Psoas muscle (tissue), 7 donors: ENCODE measurements at regions not wholly inside any gene's neighbourhood (a gene's known extent, or its start where the extent isn't known, plus 50 kb on each side); places are given as distances from the start of the nearest gene placed in this dataset.
"Not testable (repeated sequence)": the region's sequence is repeated elsewhere in the genome, so short reads cannot be mapped to it uniquely, and the experiment has no call there.

ENCODE experiments used
- ATAC-seq, 4 donors: fragments of 200-7000 bp; cut with Tn5 transposase; one replicate each; pipeline ENCODE4 v1.9.1; 2020; ENCODE audit warnings: moderate library complexity in 3 of 4, mild to moderate bottlenecking in 2 of 4
- DNase-seq, 2 donors: peaks; one replicate each; pipeline ENCODE4 v3.0.0-alpha.2; 2020
- H3K27ac ChIP-seq: fragments of 200-600 bp; one replicate; pipeline ENCODE4 v1.8.0; 2022
- H3K27me3 ChIP-seq, 3 donors: fragments of 200-600 bp in 1 of 3; one replicate each; pipeline versions ENCODE4 v1.6.1 to v1.8.0; 2013 to 2022; ENCODE audit warnings: low read length in 2 of 3, mild to moderate bottlenecking in 2 of 3, moderate library complexity in 1 of 3; ENCODE audit not compliant: insufficient read depth in 3 of 3
- H3K36me3 ChIP-seq, 2 donors: fragments of 200-600 bp in 1 of 2; one replicate each; pipeline versions ENCODE4 v1.6.1 to v1.8.0; 2013 to 2022; ENCODE audit warnings: low read depth in 1 of 2, mild to moderate bottlenecking in 1 of 2, moderate library complexity in 1 of 2; ENCODE audit not compliant: insufficient read depth in 1 of 2
- H3K4me1 ChIP-seq: fragments of 200-600 bp; one replicate; pipeline ENCODE4 v1.8.0; 2022
- H3K4me3 ChIP-seq: fragments of 200-600 bp; one replicate; pipeline ENCODE4 v1.8.0; 2022; ENCODE audit warnings: mild to moderate bottlenecking
- H3K9me3 ChIP-seq: fragments of 200-600 bp; one replicate; pipeline ENCODE4 v1.8.0; 2022
- CTCF ChIP-seq: fragments of 200-600 bp; IDR thresholded peaks from one replicate; pipeline ENCODE4 v1.8.0; 2022; ENCODE audit warnings: antibody characterized with exemption
- WGBS, 3 donors: extraction: QIAGEN DNeasy Blood & Tissue Kit; methylation state at CpG; one replicate each; pipeline versions ENCODE4 v1.1.6 to v1.1.7; 2013; 5-methylcytosine and 5-hydroxymethylcytosine counted together
- intact Hi-C, 2 donors: fragments of 100-400 bp; cut with DNase I; formaldehyde crosslinking; loops; one replicate each; pipeline versions ENCODE4 v1.11.0 to v1.14.2; 2022
- donor health status: healthy with polysubstance abuse.
- donor health status: DM: no; HTN: no; CAD: no; lungs with moderate emphysema.
- donor health status: Bipolar disorder and iron deficiency.
- donor health status: healthy.
- donor health status: DM: yes; HTN: yes; CAD: no.
- donor health status: DM: no; HTN: no; CAD: no.
- donor health status: DM: yes; HTN: yes; CAD: no.

GRCh38 chr10:65788271-65788670, 1137.6 kb upstream of the LRRTM3 start:
- Histone ChIP-seq H3K27me3 (no peaks in the 10 kb centered on the region), H3K4me3 (no peak overlapping the region), H3K4me1 (no peaks in the 10 kb centered on the region), H3K27ac (no peak overlapping the region), H3K36me3 (no peaks in the 10 kb centered on the region), H3K9me3 (no peaks in the 10 kb centered on the region)
- intact Hi-C loops = no loop called here
- no peak for TF ChIP-seq CTCF
- ATAC-seq = no peak
- no peak for DNase-seq

- no peaks in the 10 kb centered on the region for H3K27me3 ChIP-seq
- no peak overlapping the region for H3K27ac ChIP-seq
- WGBS, 3 donors = 87 to 88% (median 88%) methylated on average over 1 of the region's 1 CpG
- TF ChIP-seq CTCF = no peak
- intact Hi-C loops = no loop called here
- H3K4me1 ChIP-seq = no peaks in the 10 kb centered on the region
- H3K4me3 ChIP-seq = no peak overlapping the region
- no peaks in the 10 kb centered on the region for H3K9me3 ChIP-seq
- no peaks in the 10 kb centered on the region for H3K36me3 ChIP-seq
- ATAC-seq (no peak), DNase-seq (no peak)
Measured at GRCh38 chr10:65791979-65792378, 1133.9 kb upstream of the LRRTM3 start.

- no peak overlapping the region for H3K27ac ChIP-seq
- no peaks in the 10 kb centered on the region for H3K4me1 ChIP-seq
- no peak for DNase-seq
- no peak for ATAC-seq
- WGBS, 3 donors = 39 to 56% (median 42%) methylated on average over 4 of the region's 4 CpGs
- no peaks in the 10 kb centered on the region for H3K9me3 ChIP-seq
- intact Hi-C loops = no loop called here
- no peaks in the 10 kb centered on the region for H3K27me3 ChIP-seq
- no peak for TF ChIP-seq CTCF
- H3K4me3 ChIP-seq = no peak overlapping the region
- no peaks in the 10 kb centered on the region for H3K36me3 ChIP-seq
Measured at GRCh38 chr10:65793738-65794425, 1132.0 kb upstream of the LRRTM3 start.

GRCh38 chr10:65794861-65795260, 1131.0 kb upstream of the LRRTM3 start:
- H3K4me3 ChIP-seq, H3K4me1 ChIP-seq, DNase-seq, ATAC-seq, H3K27me3 ChIP-seq, H3K36me3 ChIP-seq, intact Hi-C loops, H3K27ac ChIP-seq, H3K9me3 ChIP-seq: not testable (repeated sequence)
- WGBS, 3 donors = 94 to 98% (median 95%) methylated on average over 19 of the region's 19 CpGs

- no peak overlapping the region for H3K27ac ChIP-seq
- intact Hi-C loops = no loop called here
- H3K4me3 ChIP-seq = no peak overlapping the region
- no peaks in the 10 kb centered on the region for H3K27me3 ChIP-seq
- DNase-seq (no peak), ATAC-seq (no peak)
- whole genome bisulfite sequencing, 3 donors = 68 to 78% (median 72%) methylated on average over 2 of the region's 2 CpGs
- no peaks in the 10 kb centered on the region for H3K9me3 ChIP-seq
- TF ChIP-seq CTCF = no peak
- H3K36me3 ChIP-seq = no peaks in the 10 kb centered on the region
- H3K4me1 ChIP-seq = no peaks in the 10 kb centered on the region
Measured at GRCh38 chr10:65796472-65796871, 1129.4 kb upstream of the LRRTM3 start.
